ENCODE measurements at regions not wholly inside any gene's neighbourhood (a gene's known extent, or its start where the extent isn't known, plus 50 kb on each side); places are given as distances from the start of the nearest gene placed in this dataset.

DNA sequence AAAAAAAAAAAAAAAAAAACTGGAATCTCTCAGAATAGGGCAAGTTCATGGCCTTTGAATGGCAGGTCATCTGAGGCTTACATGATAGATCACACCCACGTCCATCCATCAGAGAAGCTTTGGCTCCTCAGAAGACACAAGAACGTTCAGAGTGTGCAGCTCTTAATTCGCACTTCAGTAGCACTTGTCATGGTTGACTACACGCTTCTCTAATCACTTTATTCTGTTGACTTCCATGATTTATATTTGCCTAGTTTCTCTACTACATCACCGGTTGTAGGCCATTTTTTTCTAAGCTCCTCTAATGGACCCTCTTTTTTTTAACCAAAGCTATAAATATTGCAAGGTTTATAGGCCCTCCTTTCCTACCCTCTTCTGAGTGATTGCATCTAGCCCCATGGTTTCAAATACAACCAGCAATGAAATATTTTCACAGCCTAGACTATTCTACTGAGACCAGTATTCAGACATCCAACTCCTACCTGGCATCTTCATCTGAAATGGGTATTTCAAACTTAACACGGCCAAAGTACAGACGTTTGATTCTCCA lies 305.4 kb upstream of the CELF2 start:
- Histone ChIP-seq H4K20me1 (ENCODE audit: insufficient read depth) (no peaks in the 10 kb centered on the region), H2AFZ (no peak overlapping the region), H3K4me2 (no peak overlapping the region), H3K9me2 (ENCODE audit: insufficient read depth) (no peaks in the 10 kb centered on the region), H3K4me1 (replicated peaks; ENCODE audit: insufficient read depth) (no peaks in the 10 kb centered on the region), H3K4me3 (no peak overlapping the region), H3K36me3 (ENCODE audit: low read depth) (no peaks in the 10 kb centered on the region), H3K27ac (no peak overlapping the region), H3K27me3 (ENCODE audit: insufficient read depth, low read depth) (no peaks in the 10 kb centered on the region), H3K9me3 (ENCODE audit: insufficient read depth, low read depth) (no peaks in the 10 kb centered on the region), H3F3A (ENCODE audit: insufficient read depth, low read depth) (no peaks in the 10 kb centered on the region), H3K79me2 (ENCODE audit: low read depth) (no peaks in the 10 kb centered on the region)
- intact Hi-C loops (cut with micrococcal nuclease; ENCODE audit: unreplicated experiment): no loop called here
- no peak for DNase-seq
- BruUV-seq (replicated peaks): no TSS peak
- TF ChIP-seq, protein P1, sequence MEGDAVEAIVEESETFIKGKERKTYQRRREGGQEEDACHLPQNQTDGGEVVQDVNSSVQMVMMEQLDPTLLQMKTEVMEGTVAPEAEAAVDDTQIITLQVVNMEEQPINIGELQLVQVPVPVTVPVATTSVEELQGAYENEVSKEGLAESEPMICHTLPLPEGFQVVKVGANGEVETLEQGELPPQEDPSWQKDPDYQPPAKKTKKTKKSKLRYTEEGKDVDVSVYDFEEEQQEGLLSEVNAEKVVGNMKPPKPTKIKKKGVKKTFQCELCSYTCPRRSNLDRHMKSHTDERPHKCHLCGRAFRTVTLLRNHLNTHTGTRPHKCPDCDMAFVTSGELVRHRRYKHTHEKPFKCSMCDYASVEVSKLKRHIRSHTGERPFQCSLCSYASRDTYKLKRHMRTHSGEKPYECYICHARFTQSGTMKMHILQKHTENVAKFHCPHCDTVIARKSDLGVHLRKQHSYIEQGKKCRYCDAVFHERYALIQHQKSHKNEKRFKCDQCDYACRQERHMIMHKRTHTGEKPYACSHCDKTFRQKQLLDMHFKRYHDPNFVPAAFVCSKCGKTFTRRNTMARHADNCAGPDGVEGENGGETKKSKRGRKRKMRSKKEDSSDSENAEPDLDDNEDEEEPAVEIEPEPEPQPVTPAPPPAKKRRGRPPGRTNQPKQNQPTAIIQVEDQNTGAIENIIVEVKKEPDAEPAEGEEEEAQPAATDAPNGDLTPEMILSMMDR (conservative IDR thresholded peaks at IDR 0.05): no peak
- TF ChIP-seq EZH2 (IDR thresholded peaks at IDR 0.05; ENCODE audit: low read depth): no peak
- CTCF ChIA-PET: no interaction called here
- POLR2A ChIA-PET (ENCODE audit: unreplicated experiment): no interaction called here

- no peak for DNase-seq
- POLR2A ChIA-PET (ENCODE audit: unreplicated experiment): no interaction called here
- Histone ChIP-seq H3K27me3 (ENCODE audit: insufficient read depth, low read depth) (no peaks in the 10 kb centered on the region), H3K79me2 (ENCODE audit: low read depth) (no peaks in the 10 kb centered on the region), H3K4me2 (no peak overlapping the region), H3K9me2 (ENCODE audit: insufficient read depth) (no peaks in the 10 kb centered on the region), H3K4me1 (replicated peaks; ENCODE audit: insufficient read depth) (no peaks in the 10 kb centered on the region), H3K4me3 (no peak overlapping the region), H3F3A (ENCODE audit: insufficient read depth, low read depth) (no peaks in the 10 kb centered on the region), H2AFZ (no peak overlapping the region), H3K36me3 (ENCODE audit: low read depth) (no peaks in the 10 kb centered on the region), H3K27ac (no peak overlapping the region), H3K9me3 (ENCODE audit: insufficient read depth, low read depth) (no peaks in the 10 kb centered on the region), H4K20me1 (ENCODE audit: insufficient read depth) (no peaks in the 10 kb centered on the region)
- CTCF ChIA-PET: no interaction called here
- intact Hi-C loops (cut with micrococcal nuclease; ENCODE audit: unreplicated experiment): no loop called here
- no TSS peak for BruUV-seq (replicated peaks)
- TF ChIP-seq, protein P1 (conservative IDR thresholded peaks at IDR 0.05): no peak
- TF ChIP-seq EZH2 (IDR thresholded peaks at IDR 0.05; ENCODE audit: low read depth): no peak
Measured at GRCh38 chr10:10714327-10714726, 303.3 kb upstream of the CELF2 start.

DNA sequence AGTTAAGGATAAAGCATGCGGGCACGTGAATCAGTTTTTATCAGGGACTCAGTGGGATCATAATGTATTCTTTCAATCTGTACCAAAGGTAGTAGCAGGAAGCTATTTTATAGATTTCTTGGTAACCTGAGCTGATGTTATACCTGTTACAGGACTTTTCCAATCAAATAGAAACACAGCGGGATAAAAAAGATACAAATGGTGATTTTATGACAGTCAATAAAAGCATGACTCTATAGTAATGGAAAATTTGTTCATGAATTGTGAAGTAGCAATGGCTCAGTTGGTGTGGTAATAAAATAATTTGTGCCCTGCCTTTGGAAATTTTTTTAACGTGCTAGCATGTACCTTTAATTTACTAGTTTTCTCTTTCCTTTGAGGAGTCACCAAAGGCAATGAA lies 300.7 kb upstream of the CELF2 start:
- intact Hi-C loops (cut with micrococcal nuclease; ENCODE audit: unreplicated experiment): no loop called here
- no peaks in the 10 kb centered on the region for H3K79me2 ChIP-seq (ENCODE audit: low read depth)
- H4K20me1 ChIP-seq (ENCODE audit: insufficient read depth): no peaks in the 10 kb centered on the region
- no peaks in the 10 kb centered on the region for H3K27me3 ChIP-seq (ENCODE audit: insufficient read depth, low read depth)
- H3K4me3 ChIP-seq: no peak overlapping the region
- H2AFZ ChIP-seq: no peak overlapping the region
- H3K4me2 ChIP-seq: no peak overlapping the region
- H3K27ac ChIP-seq: no peak overlapping the region
- TF ChIP-seq, protein P1 (conservative IDR thresholded peaks at IDR 0.05): no peak
- TF ChIP-seq EZH2 (IDR thresholded peaks at IDR 0.05; ENCODE audit: low read depth): no peak
- no peak for DNase-seq
- no peaks in the 10 kb centered on the region for H3F3A ChIP-seq (ENCODE audit: insufficient read depth, low read depth)
- H3K36me3 ChIP-seq (ENCODE audit: low read depth): no peaks in the 10 kb centered on the region
- H3K4me1 ChIP-seq (replicated peaks; ENCODE audit: insufficient read depth): no peaks in the 10 kb centered on the region
- POLR2A ChIA-PET (ENCODE audit: unreplicated experiment): no interaction called here
- CTCF ChIA-PET: no interaction called here
- H3K9me2 ChIP-seq (ENCODE audit: insufficient read depth): no peaks in the 10 kb centered on the region
- no TSS peak for BruUV-seq (replicated peaks)
- H3K9me3 ChIP-seq (ENCODE audit: insufficient read depth, low read depth): no peaks in the 10 kb centered on the region
